Testis (tissue), 2 donors: ENCODE measurements at regions not wholly inside any gene's neighbourhood (a gene's known extent, or its start where the extent isn't known, plus 50 kb on each side); places are given as distances from the start of the nearest gene placed in this dataset.

ENCODE experiments used
- CTCF ChIP-seq, 3 experiments: fragments of 450-650 bp in 2 of 3; fragments of 200-600 bp in 1 of 3; sonication (generic) in 1 of 3; IDR thresholded peaks; one replicate each; pipeline ENCODE4 v1.5.1; 2016 to 2019; ENCODE audit warnings: antibody characterized with exemption in 3 of 3, mild to moderate bottlenecking in 2 of 3, moderate library complexity in 1 of 3
- POLR2A ChIP-seq: fragments of 450-650 bp; IDR thresholded peaks from one replicate; pipeline ENCODE4 v1.6.1; 2017; ENCODE audit warnings: antibody characterized with exemption, mild to moderate bottlenecking, moderate library complexity

GRCh38 chr4:11831739-11832138, 403.0 kb upstream of the HS3ST1 start:
- no peak for TF ChIP-seq POLR2A
- TF ChIP-seq CTCF (IDR thresholded peaks at IDR 0.05), result no peak
